Osteocyte (in vitro differentiated cells): ENCODE measurements at regions not wholly inside any gene's neighbourhood (a gene's known extent, or its start where the extent isn't known, plus 50 kb on each side); places are given as distances from the start of the nearest gene placed in this dataset.

Experiments
- DNase-seq: peaks from one replicate; pipeline ENCODE4 v3.0.0; 2021; ENCODE audit warnings: mixed read lengths; ENCODE audit not compliant: unreplicated experiment; ENCODE audit errors: extremely low spot score
- H3K27ac Mint-ChIP-seq: one replicate; pipeline ENCODE4 v1.8.0; 2021; ENCODE audit warnings: mild to moderate bottlenecking, mixed read lengths; ENCODE audit not compliant: unreplicated experiment
- H3K27me3 Mint-ChIP-seq: one replicate; pipeline ENCODE4 v1.8.0; 2021; ENCODE audit warnings: mixed read lengths; ENCODE audit not compliant: unreplicated experiment
- H3K36me3 Mint-ChIP-seq: one replicate; pipeline ENCODE4 v1.8.0; 2021; ENCODE audit warnings: mixed read lengths; ENCODE audit not compliant: unreplicated experiment
- H3K4me1 Mint-ChIP-seq: one replicate; pipeline ENCODE4 v1.8.0; 2021; ENCODE audit warnings: mixed read lengths; ENCODE audit not compliant: unreplicated experiment
- H3K4me3 Mint-ChIP-seq: one replicate; pipeline ENCODE4 v1.8.0; 2021; ENCODE audit warnings: mild to moderate bottlenecking, moderate library complexity, mixed read lengths; ENCODE audit not compliant: unreplicated experiment
- H3K9me3 Mint-ChIP-seq: one replicate; pipeline ENCODE4 v1.8.0; 2021; ENCODE audit warnings: mixed read lengths; ENCODE audit not compliant: unreplicated experiment
- TF ChIP-seq, protein P1 (sequence below): fragments of 200-600 bp; sonication (generic); IDR thresholded peaks from 2 replicates; pipeline ENCODE4 v1.5.0; 2021; ENCODE audit warnings: antibody characterized with exemption, mild to moderate bottlenecking, moderate library complexity

DNA sequence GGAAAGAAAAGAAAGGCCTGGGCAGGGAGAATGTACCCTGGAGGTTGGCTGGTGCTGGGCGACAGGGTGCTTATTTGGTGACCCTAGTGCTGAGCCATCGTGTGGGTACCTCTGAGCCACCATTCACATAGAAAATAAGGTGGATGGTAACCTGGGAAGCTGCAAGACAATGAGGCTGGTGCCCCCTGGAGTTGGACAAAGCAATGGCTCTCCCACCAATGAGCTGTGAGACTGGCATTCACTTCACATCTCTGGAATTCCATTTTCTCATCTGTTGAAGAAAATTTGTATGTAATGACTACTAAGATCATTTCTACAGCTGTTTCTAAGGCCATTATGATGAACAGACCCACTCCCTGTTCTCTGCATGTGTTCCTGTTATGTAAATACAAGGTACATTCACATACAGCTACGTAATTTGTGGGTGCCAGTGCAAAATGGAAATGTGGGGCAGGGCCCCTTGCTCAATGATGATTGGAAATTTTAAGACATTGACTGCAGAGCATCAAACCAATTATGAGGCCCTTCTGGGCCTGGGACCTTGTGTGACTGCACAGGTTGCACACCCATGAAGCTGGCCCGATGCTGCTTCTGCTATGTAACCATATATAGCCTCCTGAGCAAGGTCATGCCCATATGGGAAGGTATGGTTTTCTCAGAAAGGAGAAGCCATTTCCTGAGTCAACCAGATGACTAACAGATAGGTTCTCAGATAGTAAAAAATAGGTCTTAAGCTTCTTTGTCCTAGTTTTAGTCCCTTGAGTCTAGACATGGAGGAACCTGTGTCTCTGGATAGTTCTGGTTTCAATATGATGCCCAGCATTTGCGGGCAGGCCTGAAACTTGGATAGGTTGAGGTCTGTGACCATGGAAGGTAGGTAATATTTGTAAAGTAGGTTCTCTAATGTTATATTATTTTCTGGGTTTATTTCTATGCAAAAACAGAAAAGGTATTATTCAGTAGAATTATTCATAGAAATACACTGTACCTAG is 63.4 kb upstream of the IGF1 start:
- Mint-ChIP-seq H3K4me3 (no peak overlapping the region), H3K27ac (no peak overlapping the region), H3K27me3 (no peaks in the 10 kb centered on the region), H3K9me3 (no peaks in the 10 kb centered on the region), H3K4me1 (peaks cover 15% of the 10 kb centered on the region), H3K36me3 (no peaks in the 10 kb centered on the region)
- TF ChIP-seq, protein P1, sequence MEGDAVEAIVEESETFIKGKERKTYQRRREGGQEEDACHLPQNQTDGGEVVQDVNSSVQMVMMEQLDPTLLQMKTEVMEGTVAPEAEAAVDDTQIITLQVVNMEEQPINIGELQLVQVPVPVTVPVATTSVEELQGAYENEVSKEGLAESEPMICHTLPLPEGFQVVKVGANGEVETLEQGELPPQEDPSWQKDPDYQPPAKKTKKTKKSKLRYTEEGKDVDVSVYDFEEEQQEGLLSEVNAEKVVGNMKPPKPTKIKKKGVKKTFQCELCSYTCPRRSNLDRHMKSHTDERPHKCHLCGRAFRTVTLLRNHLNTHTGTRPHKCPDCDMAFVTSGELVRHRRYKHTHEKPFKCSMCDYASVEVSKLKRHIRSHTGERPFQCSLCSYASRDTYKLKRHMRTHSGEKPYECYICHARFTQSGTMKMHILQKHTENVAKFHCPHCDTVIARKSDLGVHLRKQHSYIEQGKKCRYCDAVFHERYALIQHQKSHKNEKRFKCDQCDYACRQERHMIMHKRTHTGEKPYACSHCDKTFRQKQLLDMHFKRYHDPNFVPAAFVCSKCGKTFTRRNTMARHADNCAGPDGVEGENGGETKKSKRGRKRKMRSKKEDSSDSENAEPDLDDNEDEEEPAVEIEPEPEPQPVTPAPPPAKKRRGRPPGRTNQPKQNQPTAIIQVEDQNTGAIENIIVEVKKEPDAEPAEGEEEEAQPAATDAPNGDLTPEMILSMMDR = no peak
- DNase-seq = no peak

DNA sequence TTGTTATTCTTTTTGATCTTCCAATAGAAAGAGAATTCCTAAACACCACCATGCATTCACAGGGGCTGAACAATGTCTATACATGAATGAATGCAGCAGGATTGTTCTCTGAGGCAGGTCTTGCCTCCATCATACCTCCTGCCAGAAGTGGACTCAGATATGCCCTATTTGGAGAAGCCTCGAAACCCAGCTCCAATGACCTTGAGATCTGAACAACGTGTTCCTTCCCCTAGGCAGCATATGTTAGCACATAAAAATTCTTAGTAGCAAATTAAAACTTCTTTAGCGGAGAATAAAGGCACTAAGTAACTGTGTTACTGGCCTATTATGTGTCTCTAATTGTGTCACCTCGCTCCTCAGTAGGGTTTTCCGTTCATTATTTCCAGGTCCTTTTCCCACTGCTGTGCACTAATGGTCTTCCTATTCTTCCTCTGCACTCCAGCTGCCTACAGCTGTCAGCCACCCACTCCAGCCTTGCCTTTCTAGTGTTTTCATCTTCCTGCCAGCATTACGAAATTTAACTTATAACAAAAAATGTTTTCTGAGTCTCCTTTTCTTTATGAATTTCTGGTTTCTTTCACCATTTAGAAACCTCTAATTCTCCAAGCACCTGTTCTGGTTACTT is 62.6 kb upstream of the IGF1 start:
- TF ChIP-seq, protein P1 = no peak
- H3K36me3 Mint-ChIP-seq = no peaks in the 10 kb centered on the region
- peaks cover 15% of the 10 kb centered on the region for H3K4me1 Mint-ChIP-seq
- no peak for DNase-seq
- no peak overlapping the region for H3K4me3 Mint-ChIP-seq
- H3K9me3 Mint-ChIP-seq = no peaks in the 10 kb centered on the region
- H3K27me3 Mint-ChIP-seq = no peaks in the 10 kb centered on the region
- no peak overlapping the region for H3K27ac Mint-ChIP-seq

DNA sequence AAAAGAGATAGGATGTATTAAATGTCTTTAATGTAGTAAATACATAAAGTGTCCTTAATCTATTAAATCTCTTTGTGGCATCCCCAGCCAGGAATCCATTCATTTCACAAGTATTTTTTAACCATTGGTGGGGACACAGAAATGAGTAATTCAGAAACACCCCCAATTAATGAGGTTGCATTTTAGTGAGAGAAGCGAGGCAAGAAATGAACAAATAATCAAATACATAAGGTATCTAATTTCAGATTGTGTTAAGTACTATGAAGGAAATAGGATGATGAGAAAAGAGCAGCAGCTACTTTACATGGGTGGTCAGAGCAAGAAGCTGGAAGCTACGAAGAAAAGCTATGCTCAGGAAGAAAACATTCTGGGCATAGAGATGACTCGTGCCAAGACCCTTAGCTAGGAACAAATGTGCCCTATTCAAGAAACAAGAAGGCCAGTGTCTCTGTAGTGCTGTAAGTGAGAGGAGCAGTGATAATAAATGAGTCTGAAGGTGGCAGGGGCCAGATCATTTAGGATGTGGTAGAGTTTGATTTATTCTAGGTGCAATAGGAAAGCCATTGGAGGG is 60.5 kb upstream of the IGF1 start:
- H3K27me3 Mint-ChIP-seq = no peaks in the 10 kb centered on the region
- TF ChIP-seq, protein P1 = no peak
- no peaks in the 10 kb centered on the region for H3K36me3 Mint-ChIP-seq
- peaks cover 12% of the 10 kb centered on the region for H3K4me1 Mint-ChIP-seq
- no peaks in the 10 kb centered on the region for H3K9me3 Mint-ChIP-seq
- H3K27ac Mint-ChIP-seq = no peak overlapping the region
- no peak overlapping the region for H3K4me3 Mint-ChIP-seq
- DNase-seq = no peak

DNA sequence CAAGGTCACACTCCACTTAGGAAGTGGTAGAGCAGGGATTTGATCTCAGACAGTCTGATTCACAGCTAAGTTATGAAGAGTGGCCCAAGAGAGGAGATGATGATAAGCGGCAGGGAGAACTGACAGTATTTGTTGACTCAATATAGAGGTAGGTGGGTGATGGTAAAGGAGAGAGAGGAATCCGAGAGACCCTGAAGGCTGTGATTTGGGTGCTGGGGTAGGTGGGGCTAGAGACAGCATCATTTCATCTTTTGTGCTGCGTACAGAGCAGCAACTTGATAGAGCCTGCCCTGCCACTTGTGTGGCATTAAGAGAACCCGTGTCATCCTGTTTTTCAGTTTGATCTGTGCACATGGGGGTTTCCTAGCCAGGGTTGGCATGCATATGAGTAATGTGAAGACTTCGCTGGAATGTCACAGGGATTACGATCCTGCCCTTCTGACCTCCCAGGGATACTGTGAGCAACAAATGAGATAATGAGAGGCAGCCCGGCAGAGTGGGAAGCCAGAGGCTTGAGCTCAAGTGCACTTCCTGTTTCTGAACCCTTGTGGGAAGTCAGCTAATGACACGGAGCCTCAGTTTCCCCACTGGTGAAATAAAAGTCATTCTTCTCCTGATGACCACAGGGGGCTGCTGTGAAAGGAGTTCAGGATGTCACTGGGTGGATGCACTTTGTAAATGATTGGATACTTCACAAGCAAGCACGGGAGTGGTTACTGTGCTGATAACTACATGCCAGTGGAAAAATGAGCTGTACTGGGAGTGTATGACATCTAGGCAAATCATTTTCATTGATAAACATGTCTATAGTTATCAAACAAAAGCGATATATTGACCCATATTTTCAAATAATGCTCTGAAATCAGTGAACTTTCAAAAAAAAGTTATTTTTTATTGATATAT is 59.5 kb upstream of the IGF1 start:
- no peak overlapping the region for H3K4me3 Mint-ChIP-seq
- peaks cover 12% of the 10 kb centered on the region for H3K4me1 Mint-ChIP-seq
- no peaks in the 10 kb centered on the region for H3K36me3 Mint-ChIP-seq
- no peak for DNase-seq
- H3K27ac Mint-ChIP-seq = no peak overlapping the region
- H3K27me3 Mint-ChIP-seq = no peaks in the 10 kb centered on the region
- TF ChIP-seq, protein P1 = no peak
- H3K9me3 Mint-ChIP-seq = no peaks in the 10 kb centered on the region
